ENCODE measurements at regions not wholly inside any gene's neighbourhood (a gene's known extent, or its start where the extent isn't known, plus 50 kb on each side); places are given as distances from the start of the nearest gene placed in this dataset.
"Not testable (repeated sequence)": the region's sequence is repeated elsewhere in the genome, so short reads cannot be mapped to it uniquely, and the experiment has no call there.

- H3K27ac ChIP-seq (ENCODE audit: low read depth, low read length); H3K4me3 Mint-ChIP-seq; POLR2A ChIA-PET; H3K9me3 ChIP-seq (ENCODE audit: low read length); CTCF ChIA-PET; H3K4me1 Mint-ChIP-seq; H3K9me3 Mint-ChIP-seq; H3K36me3 Mint-ChIP-seq; H3K4me3 ChIP-seq (ENCODE audit: low read length); H3K4me1 ChIP-seq (ENCODE audit: insufficient read depth, low read length); H3K36me3 ChIP-seq (ENCODE audit: insufficient read depth, low read length); DNase-seq; H3K27ac Mint-ChIP-seq; H3K27me3 ChIP-seq (ENCODE audit: insufficient read depth, low read length, poor library complexity, severe bottlenecking): not testable (repeated sequence)
- peaks cover 0 to 11% of the 10 kb centered on the region in 2 donors for H3K27me3 Mint-ChIP-seq
Observed at GRCh38 chrX:78552628-78553027, 106.5 kb downstream of the RTL3 start.

DNA sequence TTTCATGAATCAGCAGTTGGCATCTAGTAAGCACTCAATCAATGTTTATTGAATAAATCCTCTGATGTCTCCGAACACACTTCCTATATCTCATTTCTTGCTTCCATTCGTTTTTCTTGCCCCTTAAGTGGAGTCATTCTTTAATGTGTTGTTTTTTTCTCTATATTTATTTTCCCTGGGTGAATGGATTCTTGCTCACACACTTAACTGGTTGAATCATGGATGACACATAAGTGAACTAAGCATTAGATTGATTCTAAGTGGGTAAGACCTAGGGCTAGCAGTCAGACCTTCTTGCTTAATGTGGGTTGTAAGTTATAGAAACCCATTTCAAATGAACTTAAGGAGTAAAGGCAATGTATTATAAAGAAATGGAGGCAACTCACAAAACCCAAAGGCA is 111.1 kb downstream of the RTL3 start:
- H3K4me3 ChIP-seq (ENCODE audit: low read length): no peak overlapping the region
- no peak overlapping the region for H3K27ac Mint-ChIP-seq
- ChIA-PET POLR2A (no interaction called here), CTCF (no interaction called here)
- H3K36me3 ChIP-seq (ENCODE audit: insufficient read depth, low read length): no peaks in the 10 kb centered on the region
- peaks cover 0 to 15% of the 10 kb centered on the region in 2 donors for H3K27me3 Mint-ChIP-seq
- H3K36me3 Mint-ChIP-seq: peaks cover 1 to 19% (median 2%) of the 10 kb centered on the region in 3 donors
- no peaks in the 10 kb centered on the region for H3K4me1 Mint-ChIP-seq
- H3K4me1 ChIP-seq (ENCODE audit: insufficient read depth, low read length): no peaks in the 10 kb centered on the region
- DNase-seq: no peak
- H3K9me3 Mint-ChIP-seq: peaks cover 2 to 12% (median 9%) of the 10 kb centered on the region in 5 donors
- H3K9me3 ChIP-seq (ENCODE audit: low read length): no peaks in the 10 kb centered on the region
- H3K4me3 Mint-ChIP-seq: no peak overlapping the region
- H3K27ac ChIP-seq (ENCODE audit: low read depth, low read length): no peak overlapping the region
- H3K27me3 ChIP-seq (ENCODE audit: insufficient read depth, low read length, poor library complexity, severe bottlenecking): no peaks in the 10 kb centered on the region

- Mint-ChIP-seq H3K27ac (no peak overlapping the region), H3K36me3 (peaks cover 1 to 28% (median 2%) of the 10 kb centered on the region in 3 donors), H3K9me3 (peaks cover 8 to 22% (median 12%) of the 10 kb centered on the region in 5 donors), H3K4me3 (no peak overlapping the region), H3K4me1 (no peaks in the 10 kb centered on the region), H3K27me3 (peaks cover 0 to 18% of the 10 kb centered on the region in 2 donors)
- Histone ChIP-seq H3K36me3 (ENCODE audit: insufficient read depth, low read length) (no peaks in the 10 kb centered on the region), H3K27ac (ENCODE audit: low read depth, low read length) (no peak overlapping the region), H3K9me3 (ENCODE audit: low read length) (no peaks in the 10 kb centered on the region), H3K4me3 (ENCODE audit: low read length) (no peak overlapping the region), H3K4me1 (ENCODE audit: insufficient read depth, low read length) (no peaks in the 10 kb centered on the region), H3K27me3 (ENCODE audit: insufficient read depth, low read length, poor library complexity, severe bottlenecking) (no peaks in the 10 kb centered on the region)
- POLR2A ChIA-PET: no interaction called here
- no peak for DNase-seq
- CTCF ChIA-PET: no interaction called here
Observed at GRCh38 chrX:78545233-78545632, 113.9 kb downstream of the RTL3 start.

DNA sequence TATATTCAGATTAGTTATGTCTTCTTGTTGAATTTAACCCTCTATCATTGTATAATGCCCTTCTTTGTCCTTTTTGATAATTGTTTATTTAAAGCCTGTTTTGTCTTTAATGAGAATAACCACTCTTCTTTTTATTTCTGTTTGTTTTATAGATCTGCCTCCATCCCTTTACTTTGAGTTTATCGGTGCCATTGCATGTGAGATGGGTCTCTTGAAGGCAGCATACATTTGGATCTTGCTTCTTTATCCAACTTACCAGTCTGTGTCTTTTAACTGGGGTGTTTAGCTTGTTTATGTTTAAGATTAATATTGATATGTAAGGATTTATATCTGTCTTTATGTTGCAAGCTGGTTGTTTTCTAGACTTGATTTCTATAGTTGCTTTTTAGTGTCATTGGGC is 115.8 kb downstream of the RTL3 start:
- CTCF ChIA-PET: no interaction called here
- no peak for DNase-seq
- Mint-ChIP-seq H3K36me3 (peaks cover 1 to 32% (median 3%) of the 10 kb centered on the region in 3 donors), H3K27me3 (peaks cover 0 to 11% of the 10 kb centered on the region in 2 donors), H3K4me3 (no peak overlapping the region), H3K9me3 (peaks cover 8 to 22% (median 12%) of the 10 kb centered on the region in 5 donors), H3K4me1 (no peaks in the 10 kb centered on the region), H3K27ac (no peak overlapping the region)
- H3K4me1 ChIP-seq (ENCODE audit: insufficient read depth, low read length): no peaks in the 10 kb centered on the region
- POLR2A ChIA-PET: no interaction called here
- H3K9me3 ChIP-seq (ENCODE audit: low read length): no peaks in the 10 kb centered on the region
- H3K27me3 ChIP-seq (ENCODE audit: insufficient read depth, low read length, poor library complexity, severe bottlenecking): no peaks in the 10 kb centered on the region
- no peak overlapping the region for H3K4me3 ChIP-seq (ENCODE audit: low read length)
- H3K36me3 ChIP-seq (ENCODE audit: insufficient read depth, low read length): no peaks in the 10 kb centered on the region
- no peak overlapping the region for H3K27ac ChIP-seq (ENCODE audit: low read depth, low read length)

DNA sequence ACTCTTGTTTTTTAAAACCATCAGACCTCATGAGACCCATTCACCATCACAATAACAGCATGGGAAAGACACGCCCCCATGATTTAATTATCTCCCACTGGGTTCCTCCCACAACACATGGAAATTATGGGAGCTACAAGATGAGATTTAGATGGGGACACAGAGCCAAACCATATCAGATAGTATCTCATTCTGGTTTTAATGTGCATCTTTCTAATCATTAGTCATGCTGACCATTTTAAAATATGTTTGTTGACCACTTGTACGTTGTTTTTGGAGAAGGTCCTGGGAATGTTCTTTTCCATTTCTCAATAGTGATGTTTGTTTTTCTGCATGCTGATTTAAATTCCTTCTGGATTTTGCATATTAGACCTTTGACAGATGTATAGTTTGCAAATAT is 119.0 kb downstream of the RTL3 start:
- no peak overlapping the region for H3K4me3 Mint-ChIP-seq
- CTCF ChIA-PET: no interaction called here
- peaks cover 0 to 7% of the 10 kb centered on the region in 2 donors for H3K27me3 Mint-ChIP-seq
- H3K27ac ChIP-seq (ENCODE audit: low read depth, low read length): no peak overlapping the region
- H3K36me3 Mint-ChIP-seq: peaks cover 2 to 25% (median 3%) of the 10 kb centered on the region in 3 donors
- DNase-seq: no peak
- no peaks in the 10 kb centered on the region for H3K9me3 ChIP-seq (ENCODE audit: low read length)
- peaks cover 6 to 22% (median 12%) of the 10 kb centered on the region in 5 donors for H3K9me3 Mint-ChIP-seq
- H3K4me3 ChIP-seq (ENCODE audit: low read length): no peak overlapping the region
- H3K4me1 ChIP-seq (ENCODE audit: insufficient read depth, low read length): no peaks in the 10 kb centered on the region
- no peaks in the 10 kb centered on the region for H3K27me3 ChIP-seq (ENCODE audit: insufficient read depth, low read length, poor library complexity, severe bottlenecking)
- POLR2A ChIA-PET: no interaction called here
- H3K4me1 Mint-ChIP-seq: no peaks in the 10 kb centered on the region
- H3K36me3 ChIP-seq (ENCODE audit: insufficient read depth, low read length): no peaks in the 10 kb centered on the region
- H3K27ac Mint-ChIP-seq: no peak overlapping the region

DNA sequence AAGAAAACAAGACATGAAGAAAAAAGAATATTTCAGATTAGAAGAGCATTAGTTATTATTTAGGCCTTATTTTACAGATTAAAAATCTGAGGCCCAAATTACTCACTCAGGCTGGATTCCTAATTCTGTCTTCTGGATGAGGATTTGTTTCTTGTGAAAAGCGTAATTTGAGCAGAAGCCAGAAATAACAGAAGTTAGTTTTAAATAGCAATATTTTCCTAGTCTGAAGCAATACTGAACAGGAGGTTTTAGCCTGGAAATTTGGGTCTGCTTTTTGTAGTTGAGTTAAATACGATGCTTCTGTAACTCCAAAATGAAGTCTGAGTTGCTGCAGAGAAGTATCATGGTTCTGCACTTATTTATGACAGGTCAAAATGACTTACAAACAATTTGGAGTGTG is 124.9 kb downstream of the RTL3 start:
- DNase-seq: no peak
- peaks cover 0 to 2% (median 0%) of the 10 kb centered on the region in 3 donors for H3K36me3 Mint-ChIP-seq
- no peaks in the 10 kb centered on the region for H3K9me3 Mint-ChIP-seq
- no peak overlapping the region for H3K4me3 ChIP-seq (ENCODE audit: low read length)
- ChIA-PET CTCF (no interaction called here), POLR2A (no interaction called here)
- no peak overlapping the region for H3K4me3 Mint-ChIP-seq
- no peaks in the 10 kb centered on the region for H3K27me3 Mint-ChIP-seq
- no peaks in the 10 kb centered on the region for H3K36me3 ChIP-seq (ENCODE audit: insufficient read depth, low read length)
- H3K9me3 ChIP-seq (ENCODE audit: low read length): no peaks in the 10 kb centered on the region
- no peaks in the 10 kb centered on the region for H3K4me1 ChIP-seq (ENCODE audit: insufficient read depth, low read length)
- H3K4me1 Mint-ChIP-seq: peaks cover 0 to 4% (median 0%) of the 10 kb centered on the region in 3 donors
- no peak overlapping the region for H3K27ac Mint-ChIP-seq
- no peaks in the 10 kb centered on the region for H3K27me3 ChIP-seq (ENCODE audit: insufficient read depth, low read length, poor library complexity, severe bottlenecking)
- H3K27ac ChIP-seq (ENCODE audit: low read depth, low read length): no peak overlapping the region

DNA sequence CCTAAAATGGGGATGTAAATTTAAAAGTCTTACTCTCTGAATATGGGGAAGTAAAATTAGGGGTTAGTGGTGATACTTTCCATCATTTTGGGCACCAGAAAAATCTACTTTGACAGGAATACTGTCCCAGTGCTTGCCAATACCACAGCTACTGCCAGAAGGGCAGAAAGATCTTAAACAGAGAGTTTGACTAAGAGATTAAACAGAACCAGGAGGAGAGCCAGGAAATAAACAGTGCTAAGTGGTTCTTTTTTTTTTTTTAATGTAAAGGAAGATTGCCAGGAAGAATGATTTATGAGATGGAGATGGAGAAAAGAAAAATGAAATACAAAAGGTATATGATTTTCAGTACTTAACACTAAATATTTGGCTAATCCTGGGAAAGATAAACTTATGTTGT is 126.8 kb downstream of the RTL3 start:
- no peaks in the 10 kb centered on the region for H3K27me3 ChIP-seq (ENCODE audit: insufficient read depth, low read length, poor library complexity, severe bottlenecking)
- no peak overlapping the region for H3K27ac Mint-ChIP-seq
- CTCF ChIA-PET: no interaction called here
- no peaks in the 10 kb centered on the region for H3K4me1 ChIP-seq (ENCODE audit: insufficient read depth, low read length)
- H3K9me3 Mint-ChIP-seq: no peaks in the 10 kb centered on the region
- POLR2A ChIA-PET: no interaction called here
- no peak overlapping the region for H3K27ac ChIP-seq (ENCODE audit: low read depth, low read length)
- DNase-seq: no peak
- no peak overlapping the region for H3K4me3 ChIP-seq (ENCODE audit: low read length)
- no peaks in the 10 kb centered on the region for H3K9me3 ChIP-seq (ENCODE audit: low read length)
- peaks cover 0 to 4% (median 0%) of the 10 kb centered on the region in 3 donors for H3K4me1 Mint-ChIP-seq
- no peak overlapping the region for H3K4me3 Mint-ChIP-seq
- H3K36me3 Mint-ChIP-seq: peaks cover 0 to 2% (median 0%) of the 10 kb centered on the region in 3 donors
- H3K27me3 Mint-ChIP-seq: no peaks in the 10 kb centered on the region
- H3K36me3 ChIP-seq (ENCODE audit: insufficient read depth, low read length): no peaks in the 10 kb centered on the region

DNA sequence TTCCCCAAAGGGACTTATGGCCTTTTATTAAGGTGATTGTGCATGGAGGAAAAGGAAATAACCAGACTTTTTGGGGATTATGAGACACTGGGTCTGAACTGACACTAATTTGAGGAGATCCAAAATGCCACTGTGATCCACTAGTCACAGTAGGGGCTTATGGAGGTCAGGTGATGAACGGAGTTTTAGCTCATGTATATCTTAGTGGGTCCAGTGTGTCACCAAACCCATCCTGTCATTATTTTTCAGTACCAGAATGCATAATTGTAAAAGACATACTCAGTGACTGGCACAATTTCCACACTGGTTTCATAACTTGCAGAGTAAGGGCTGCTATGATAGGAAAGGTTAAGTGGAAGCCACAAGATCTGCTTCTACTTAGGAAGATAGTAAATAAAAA is 131.3 kb downstream of the RTL3 start:
- no peak overlapping the region for H3K4me3 Mint-ChIP-seq
- peaks cover 0 to 4% (median 0%) of the 10 kb centered on the region in 3 donors for H3K4me1 Mint-ChIP-seq
- Histone ChIP-seq H3K36me3 (ENCODE audit: insufficient read depth, low read length) (no peaks in the 10 kb centered on the region), H3K4me3 (ENCODE audit: low read length) (no peak overlapping the region), H3K27me3 (ENCODE audit: insufficient read depth, low read length, poor library complexity, severe bottlenecking) (no peaks in the 10 kb centered on the region), H3K27ac (ENCODE audit: low read depth, low read length) (no peak overlapping the region), H3K9me3 (ENCODE audit: low read length) (no peaks in the 10 kb centered on the region), H3K4me1 (ENCODE audit: insufficient read depth, low read length) (no peaks in the 10 kb centered on the region)
- no peak for DNase-seq
- ChIA-PET CTCF (no interaction called here), POLR2A (no interaction called here)
- peaks cover 0 to 1% of the 10 kb centered on the region in 2 donors for H3K27me3 Mint-ChIP-seq
- no peaks in the 10 kb centered on the region for H3K9me3 Mint-ChIP-seq
- H3K27ac Mint-ChIP-seq: no peak overlapping the region
- no peaks in the 10 kb centered on the region for H3K36me3 Mint-ChIP-seq

DNA sequence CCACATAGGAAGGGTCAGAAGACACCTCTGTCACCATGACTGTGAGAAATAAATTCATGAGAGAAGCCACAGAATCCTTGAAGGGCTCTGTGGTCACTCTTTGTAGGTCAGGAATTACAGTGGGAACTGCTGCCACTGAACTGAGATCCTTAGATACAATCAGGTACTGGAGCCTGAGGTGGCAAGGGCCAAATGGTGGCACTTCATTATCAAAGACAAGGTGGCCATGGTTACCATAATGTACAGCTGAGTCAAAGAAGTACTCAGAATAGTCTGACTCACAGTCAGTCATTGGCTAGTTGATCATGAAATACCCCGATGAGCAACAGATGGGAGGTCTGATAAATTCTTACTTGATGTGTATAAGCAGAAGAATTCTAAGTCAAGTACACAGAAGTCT is 131.9 kb downstream of the RTL3 start:
- Histone ChIP-seq H3K27ac (ENCODE audit: low read depth, low read length) (no peak overlapping the region), H3K4me1 (ENCODE audit: insufficient read depth, low read length) (no peaks in the 10 kb centered on the region), H3K36me3 (ENCODE audit: insufficient read depth, low read length) (no peaks in the 10 kb centered on the region), H3K27me3 (ENCODE audit: insufficient read depth, low read length, poor library complexity, severe bottlenecking) (no peaks in the 10 kb centered on the region), H3K4me3 (ENCODE audit: low read length) (no peak overlapping the region), H3K9me3 (ENCODE audit: low read length) (no peaks in the 10 kb centered on the region)
- no peak overlapping the region for H3K4me3 Mint-ChIP-seq
- ChIA-PET POLR2A (no interaction called here), CTCF (no interaction called here)
- H3K27ac Mint-ChIP-seq: no peak overlapping the region
- H3K4me1 Mint-ChIP-seq: peaks cover 0 to 4% (median 0%) of the 10 kb centered on the region in 3 donors
- H3K9me3 Mint-ChIP-seq: no peaks in the 10 kb centered on the region
- no peak for DNase-seq
- H3K27me3 Mint-ChIP-seq: peaks cover 0 to 1% of the 10 kb centered on the region in 2 donors
- no peaks in the 10 kb centered on the region for H3K36me3 Mint-ChIP-seq
